Activated CD8-positive, alpha-beta memory T cell treated with anti-CD3 and anti-CD28 coated beads for 24 hours (primary cell): ENCODE measurements at regions not wholly inside any gene's neighbourhood (a gene's known extent, or its start where the extent isn't known, plus 50 kb on each side); places are given as distances from the start of the nearest gene placed in this dataset.

Experiments used
- DNase-seq: peaks from one replicate; pipeline ENCODE4 v3.0.0-alpha.2; 2020

DNA sequence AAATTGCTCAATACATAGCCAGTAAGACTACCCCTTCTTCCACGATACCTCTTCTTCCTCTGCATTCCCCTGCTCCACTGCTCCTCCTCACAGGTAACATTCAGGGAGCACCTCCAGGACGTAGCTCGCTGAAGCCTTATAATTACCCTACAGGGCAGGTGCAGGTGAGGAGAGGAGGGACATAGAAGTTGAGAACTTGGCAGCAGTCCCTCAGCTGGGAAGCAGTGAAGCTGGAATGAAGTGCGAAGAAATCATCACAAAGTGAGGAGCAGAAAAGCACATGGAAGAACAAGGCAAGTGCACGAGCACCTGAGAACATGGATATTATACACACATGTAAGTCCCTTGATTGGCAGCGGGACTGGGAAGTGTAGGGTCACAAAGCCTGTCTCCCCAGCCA lies 118.2 kb downstream of the HSD17B3 start:
- DNase-seq: no peak

DNA sequence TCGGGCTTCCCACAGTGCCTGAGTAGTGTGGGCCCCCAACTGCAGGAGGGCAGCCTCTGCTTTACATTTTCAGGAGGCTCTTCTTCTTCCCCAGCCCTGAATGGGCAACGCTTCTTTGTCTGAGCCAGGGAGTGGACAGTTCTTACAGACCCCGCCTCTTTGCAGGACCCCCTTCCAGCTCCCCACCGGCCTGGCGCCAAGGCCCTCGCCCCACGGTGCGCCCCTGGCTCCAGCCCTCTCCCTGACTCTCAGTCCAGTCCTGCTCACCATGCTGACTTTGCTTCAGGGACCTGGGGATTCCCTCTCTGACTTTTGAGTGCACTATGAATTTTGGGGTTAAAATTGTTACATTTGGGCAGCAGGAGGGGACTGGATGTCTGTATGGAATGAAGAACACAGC lies 123.8 kb downstream of the HSD17B3 start:
- DNase-seq: no peak

DNA sequence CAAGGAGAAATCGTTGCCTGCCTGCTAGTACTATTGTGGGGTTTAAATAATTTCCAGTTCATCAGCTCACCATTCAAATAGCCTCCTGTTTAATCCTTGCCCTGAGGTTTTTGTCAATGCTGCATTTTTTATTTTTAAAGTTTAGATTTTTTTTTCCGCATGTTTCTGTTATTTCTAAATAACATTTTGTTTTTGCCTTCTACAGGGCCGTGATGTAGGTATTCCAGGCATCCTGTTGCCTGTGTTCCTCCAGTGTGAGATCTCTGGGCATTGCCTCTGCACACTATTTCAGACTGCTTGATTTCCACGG lies 124.3 kb downstream of the HSD17B3 start:
- DNase-seq: no peak

DNA sequence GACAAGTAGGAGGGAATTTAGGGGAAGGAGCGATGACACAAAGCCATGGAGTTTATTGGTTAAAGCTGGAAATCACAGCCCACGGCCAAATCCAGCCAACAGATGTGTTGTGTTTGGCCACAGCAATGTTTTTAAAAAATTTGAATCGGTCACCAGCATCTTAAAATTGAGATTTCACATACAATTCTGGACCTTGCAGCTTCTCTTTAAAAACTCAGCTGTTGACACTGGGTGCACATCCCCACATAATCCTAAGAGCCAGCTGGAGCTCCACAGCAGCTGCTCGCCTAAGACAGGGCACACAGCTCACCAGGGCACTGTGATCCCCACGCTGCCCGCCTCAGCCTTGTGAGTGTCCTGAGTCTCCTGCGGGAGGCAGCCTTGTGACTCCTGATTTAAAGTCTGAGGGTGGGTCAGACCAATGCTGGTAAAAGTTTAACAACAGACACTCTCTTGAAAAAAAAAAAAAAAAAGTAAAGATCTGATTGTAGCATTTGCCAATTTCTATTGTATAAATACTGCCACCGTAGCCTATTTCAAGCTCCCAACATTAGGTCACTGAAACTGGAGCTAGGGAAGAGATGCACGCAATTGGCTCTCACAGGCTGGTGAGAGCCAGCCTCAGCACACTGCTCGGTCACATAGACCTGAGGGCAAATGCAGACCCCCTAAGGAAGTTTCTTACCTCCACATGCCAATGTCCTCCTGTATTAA lies 124.8 kb downstream of the HSD17B3 start:
- DNase-seq: no peak

DNA sequence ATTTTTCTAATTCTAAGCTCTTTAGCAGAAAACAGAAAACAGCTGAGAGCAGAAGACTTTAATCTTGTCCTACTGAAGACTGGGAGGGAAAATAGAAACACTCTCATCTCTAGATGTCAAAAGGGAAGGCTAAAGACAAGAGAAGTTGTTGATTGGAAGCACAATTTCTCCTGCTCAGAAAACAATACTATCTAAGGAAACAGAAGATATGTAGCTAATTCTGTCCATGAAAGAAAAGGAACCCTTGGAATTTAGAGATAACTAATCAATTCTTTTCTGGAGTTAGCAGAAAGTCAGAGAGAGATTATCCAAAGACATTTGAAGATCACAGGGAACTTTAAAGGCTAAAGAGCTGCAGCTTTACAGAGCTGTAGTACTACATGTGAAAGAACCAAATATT lies 126.2 kb downstream of the HSD17B3 start:
- DNase-seq: no peak

DNA sequence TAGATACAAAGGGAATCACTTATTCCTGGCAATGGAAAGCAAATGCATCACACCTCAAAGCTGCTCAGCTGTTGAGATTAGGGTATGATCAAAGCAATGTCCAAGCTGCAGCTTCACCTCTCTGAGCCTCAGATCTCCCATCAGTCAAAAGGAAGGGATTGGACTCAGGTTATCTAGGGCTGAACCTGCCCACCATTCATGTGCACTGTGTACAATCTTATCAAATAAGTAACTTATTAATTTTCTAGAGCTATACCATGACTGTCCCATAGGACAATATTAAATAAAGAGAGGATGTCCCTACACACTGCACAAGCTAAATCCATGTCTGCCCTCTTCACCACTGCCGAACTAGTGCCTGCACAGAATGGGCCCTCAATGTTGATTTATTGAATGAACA lies 127.0 kb downstream of the HSD17B3 start:
- no peak for DNase-seq

DNA sequence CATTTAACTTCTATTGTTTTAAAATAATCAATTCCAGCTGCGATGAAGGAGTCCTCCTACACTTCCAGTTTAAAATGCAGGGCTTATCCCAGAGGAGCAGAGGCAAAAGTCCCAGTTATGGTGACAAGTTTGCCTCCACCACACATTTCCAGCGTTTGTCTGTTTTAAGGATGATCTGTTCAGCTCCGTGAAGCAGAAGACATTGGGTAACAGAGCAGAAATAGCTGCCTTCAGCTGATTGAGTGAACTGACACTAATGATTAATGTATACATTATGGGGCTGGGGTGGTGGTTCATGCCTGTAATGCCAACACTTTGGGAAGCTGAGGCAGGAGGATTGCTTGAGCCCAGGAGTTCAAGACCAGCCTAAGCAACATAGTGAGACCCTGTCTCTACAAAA lies 127.6 kb downstream of the HSD17B3 start:
- no peak for DNase-seq

DNA sequence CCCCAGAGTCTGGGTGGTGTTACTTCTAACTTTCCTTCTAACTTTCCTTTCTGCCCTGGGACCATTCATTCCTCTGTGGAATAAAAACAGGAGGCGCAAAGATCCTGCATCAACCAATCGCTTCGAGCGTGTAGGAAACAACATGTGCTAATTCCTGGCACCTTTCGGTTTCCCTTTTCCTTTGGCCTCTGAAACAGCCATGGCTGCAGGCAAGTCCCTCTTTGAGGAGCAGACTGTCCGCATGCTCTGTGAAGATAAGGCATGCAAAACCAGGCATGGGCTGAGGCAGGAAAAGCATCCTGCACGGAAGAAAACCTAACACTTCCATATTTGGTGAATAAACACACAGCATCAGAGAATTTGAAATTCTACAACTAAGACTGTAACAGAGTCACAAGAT lies 128.3 kb downstream of the HSD17B3 start:
- DNase-seq: no peak

DNA sequence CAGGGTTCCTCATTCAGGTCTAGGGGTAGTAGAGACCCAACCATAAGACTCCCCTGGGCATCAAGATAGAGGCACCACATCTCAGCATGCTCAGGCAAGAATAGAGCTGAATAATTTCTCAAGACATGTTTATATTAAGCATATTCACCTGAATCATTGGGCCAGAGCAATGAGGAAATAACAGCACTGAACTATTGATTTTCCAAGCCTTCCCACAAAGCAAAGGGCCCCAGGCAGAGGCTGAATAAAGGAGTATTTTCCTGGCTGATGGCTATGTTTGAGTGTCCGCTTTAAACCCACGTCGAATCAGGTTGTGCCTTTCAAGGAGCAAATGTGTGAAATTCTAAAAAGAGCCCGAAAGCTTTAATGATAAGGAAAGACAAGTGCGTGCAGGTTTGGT lies 129.2 kb downstream of the HSD17B3 start:
- no peak for DNase-seq

DNA sequence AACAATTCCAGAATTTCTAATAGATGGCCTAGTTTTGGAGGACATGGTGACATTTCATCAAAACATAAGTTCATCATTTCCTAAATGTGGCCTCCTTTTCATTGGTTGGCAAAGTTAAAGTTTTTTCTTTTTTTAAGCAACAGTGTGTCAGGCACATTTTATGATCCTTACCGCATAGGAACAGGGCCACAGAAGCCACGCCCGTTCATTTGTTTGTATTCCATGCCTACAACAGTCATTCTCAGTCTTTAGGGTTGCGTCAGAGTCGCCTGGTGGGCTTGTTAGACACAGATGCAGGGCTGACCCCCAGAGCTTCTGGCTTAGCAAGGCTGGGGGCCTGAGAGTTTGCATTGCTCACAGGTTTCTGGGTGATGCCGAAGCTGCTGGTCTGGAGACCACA lies 130.2 kb downstream of the HSD17B3 start:
- no peak for DNase-seq

DNA sequence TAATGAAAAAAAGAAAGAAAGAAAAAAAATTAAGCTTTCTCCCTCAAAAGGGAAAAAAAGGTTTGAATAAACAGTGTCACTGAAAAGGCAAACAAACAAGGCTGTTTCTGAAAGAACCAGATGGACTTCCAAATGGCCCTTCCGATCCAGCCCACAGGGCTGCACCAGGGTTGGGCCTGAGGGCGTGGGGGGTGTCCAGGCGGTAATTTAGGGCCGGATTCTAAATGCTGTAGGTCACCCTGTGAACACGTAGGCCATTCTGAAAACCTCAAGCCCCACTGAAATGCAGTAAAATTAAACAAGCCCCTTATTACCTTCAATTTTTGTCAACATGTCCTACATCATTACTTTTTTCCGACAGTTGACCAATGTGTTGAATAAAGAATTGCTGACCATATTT lies 132.1 kb downstream of the HSD17B3 start:
- no peak for DNase-seq

DNA sequence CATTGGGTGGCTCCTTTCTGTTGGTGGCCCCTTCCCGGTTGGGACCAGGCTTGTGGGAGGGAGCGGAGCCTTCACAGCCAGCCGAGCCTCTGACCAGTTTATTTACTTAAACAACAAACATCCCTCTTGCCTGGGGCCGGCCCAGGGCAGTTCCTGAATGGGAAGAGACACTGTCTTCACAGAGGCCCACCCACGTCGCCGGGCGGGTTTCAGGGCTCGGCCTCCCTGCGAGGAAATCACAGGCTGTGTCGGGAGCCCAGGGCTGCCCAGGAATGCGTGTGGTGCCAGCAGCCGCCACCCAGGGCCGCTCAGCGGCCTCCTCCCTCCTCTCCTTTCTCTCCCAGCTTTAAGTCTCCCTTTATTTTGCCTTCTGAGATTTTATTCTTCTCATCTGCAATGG lies 132.5 kb downstream of the HSD17B3 start:
- no peak for DNase-seq

DNA sequence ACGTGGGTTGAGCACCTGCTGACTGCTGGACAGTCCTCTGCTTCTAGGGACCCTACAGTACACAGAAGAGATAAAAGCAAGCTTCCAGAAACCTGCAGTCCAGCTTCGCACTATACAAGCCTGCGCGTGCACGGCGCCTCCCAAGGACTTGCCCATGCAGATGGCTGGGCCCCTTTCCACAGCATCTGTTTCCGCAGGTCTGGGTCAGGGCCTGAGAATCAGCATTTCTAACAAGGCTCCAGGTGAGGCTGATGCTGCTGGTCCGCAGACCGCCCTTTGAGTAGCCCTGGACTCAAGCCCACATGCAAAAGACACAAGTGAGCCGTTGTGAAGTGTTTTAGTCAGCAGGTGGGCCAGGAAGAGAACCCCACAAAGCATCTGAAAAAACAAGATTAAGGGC lies 133.1 kb downstream of the HSD17B3 start:
- no peak for DNase-seq

DNA sequence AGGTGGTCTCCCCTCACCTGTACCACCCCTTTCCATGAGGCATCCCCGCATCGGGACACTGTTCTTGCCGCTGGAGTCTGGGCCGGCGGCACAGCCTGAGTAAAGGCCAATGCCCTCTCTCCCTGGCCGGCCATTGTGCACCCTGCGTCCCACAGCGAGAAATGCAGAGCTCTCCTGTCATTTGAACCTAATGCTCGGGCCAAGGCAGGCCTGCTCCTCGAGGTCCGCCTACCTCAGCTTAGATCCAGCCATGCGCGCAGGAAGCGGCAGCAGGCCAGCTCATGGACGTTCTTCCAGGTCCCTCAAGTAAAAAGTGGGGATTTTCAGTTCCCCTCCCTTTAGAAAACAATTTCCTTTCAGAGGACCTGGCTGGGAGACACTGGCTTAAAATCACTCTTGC lies 135.0 kb downstream of the HSD17B3 start:
- DNase-seq: no peak

DNA sequence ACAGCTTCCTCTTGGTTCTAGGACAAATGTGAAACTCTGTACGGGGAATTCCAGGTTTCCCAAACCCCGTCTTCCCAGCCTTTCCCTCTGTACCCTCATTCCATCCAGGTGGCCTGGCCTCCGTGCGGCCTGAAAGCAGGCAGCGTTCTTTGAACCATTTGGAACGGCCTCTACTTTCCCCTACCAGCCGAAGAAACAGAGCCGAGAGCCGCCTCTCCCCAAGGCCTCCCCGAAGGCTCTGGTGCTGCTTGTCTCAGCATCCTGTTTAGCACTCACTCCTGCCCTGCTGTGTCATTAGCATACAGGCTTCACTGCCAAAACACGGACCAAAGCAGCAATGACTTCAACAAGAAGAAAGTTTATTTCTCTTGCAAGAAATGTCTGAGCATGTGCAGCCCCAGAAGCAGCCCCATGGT lies 137.7 kb downstream of the HSD17B3 start:
- DNase-seq: no peak

DNA sequence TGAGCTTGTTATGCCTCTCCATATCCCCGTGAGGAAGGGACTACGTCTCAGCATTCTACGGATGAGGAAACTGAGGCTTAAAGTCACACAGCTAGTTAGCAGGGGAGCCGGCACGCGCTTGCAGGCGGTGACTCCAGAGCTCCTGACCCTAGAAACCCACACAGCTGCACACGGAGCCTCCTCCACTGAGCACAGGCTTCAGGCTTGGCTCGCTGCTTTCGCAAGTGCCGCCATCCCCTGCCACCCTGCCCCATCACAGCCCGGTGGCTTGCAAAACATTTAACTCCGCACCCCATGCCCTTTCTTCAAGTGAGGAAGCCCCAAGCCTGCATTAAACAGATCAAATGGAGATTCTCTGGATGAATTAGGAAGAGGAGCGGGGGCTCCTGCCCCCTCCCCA lies 138.3 kb downstream of the HSD17B3 start:
- DNase-seq: no peak

DNA sequence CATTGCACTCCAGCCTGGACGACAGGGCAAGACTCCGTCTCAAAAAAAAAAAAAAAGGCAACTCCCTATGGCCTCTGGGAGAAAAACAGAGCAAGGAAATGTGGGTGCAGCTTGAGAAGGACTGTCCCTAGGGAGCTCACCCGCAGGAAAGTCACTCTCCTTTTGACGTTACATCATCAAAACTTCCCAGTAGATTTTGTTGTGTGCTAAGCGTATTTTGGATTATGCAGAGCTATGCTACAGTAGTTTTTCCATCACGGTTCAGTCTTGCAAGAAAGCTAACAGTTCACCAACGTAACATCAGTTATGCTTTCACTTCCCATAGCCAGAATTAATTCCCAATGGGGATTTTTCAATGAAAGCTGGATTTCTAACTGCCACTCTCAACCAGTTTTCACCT lies 138.8 kb downstream of the HSD17B3 start:
- DNase-seq: no peak

DNA sequence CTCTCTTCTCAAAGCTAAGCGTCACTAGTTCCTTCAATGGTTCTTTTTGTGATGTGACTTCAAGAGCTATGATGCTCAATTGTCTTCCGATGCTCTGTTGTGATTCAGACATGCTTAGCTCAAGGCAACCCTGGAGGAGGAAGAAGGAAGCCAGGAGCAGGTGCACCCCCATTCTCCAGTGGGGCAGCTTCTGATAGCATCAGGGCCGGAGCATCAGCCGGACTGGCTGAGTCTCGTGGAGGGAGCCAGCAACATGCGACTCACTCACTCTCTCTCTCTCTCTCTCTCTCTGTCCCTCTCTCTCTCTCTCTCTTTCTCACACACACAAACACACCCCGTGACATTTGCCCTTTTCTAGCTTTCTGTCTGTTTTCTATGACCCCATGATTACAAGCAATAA lies 140.2 kb downstream of the HSD17B3 start:
- no peak for DNase-seq

DNA sequence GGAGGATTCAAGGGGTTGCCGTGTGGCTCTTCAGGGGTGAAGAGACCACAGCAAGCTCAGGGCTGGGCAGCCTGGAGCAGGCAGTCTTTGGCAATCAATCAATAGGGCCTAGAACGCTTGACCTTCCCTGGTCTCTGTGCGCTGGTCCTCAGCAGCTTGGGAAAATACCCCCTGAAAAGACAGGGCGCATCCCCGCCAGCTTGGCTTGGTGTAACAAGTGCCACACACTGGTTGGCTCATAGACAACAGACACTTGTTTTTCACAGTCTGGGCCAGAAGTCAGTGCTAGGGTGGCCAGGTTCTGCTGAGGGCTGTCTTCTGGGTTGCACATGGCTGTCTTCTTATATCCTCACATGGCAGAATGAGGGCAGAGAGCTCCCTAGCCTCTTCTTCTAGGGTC lies 141.1 kb downstream of the HSD17B3 start:
- no peak for DNase-seq

DNA sequence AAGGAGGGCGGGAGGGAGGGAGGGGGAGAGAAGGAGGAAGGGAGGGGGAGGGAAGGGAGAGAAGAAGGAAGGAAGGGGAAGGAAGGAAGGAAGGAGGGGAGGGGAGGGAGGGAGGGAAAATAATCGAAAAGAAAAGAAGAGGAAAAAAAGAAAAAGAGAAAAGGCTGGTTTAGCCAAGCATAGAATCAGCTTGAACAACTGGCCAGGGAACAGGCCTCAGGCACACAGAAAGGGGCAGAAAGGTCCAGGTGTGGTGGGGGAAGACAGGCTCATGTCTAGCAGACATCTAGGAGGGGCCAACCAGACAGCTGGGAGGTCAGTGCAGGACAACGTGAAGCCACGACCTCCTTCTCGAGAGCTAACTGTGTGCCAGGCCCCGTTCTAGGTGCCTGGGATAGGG lies 141.8 kb downstream of the HSD17B3 start:
- no peak for DNase-seq

DNA sequence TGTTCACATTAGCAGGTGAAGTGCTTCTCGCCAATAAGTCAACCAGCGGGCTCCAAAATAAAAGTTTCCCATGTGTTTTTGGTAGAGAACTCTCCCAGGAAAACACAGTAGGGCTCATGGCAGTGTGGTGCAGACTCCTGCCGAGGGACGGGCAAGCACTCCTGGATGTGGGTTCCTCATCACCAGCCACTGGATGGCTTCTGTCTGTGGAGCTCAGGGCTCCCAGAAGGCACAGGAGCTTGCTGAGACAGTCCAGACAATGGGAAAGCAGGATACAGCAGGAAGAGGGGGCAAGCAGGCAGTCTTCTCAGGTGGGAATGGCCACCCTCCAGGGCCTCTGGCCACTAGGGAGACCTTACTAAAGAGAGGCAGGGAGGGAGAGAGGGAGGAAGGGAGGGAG lies 142.4 kb downstream of the HSD17B3 start:
- DNase-seq: no peak

DNA sequence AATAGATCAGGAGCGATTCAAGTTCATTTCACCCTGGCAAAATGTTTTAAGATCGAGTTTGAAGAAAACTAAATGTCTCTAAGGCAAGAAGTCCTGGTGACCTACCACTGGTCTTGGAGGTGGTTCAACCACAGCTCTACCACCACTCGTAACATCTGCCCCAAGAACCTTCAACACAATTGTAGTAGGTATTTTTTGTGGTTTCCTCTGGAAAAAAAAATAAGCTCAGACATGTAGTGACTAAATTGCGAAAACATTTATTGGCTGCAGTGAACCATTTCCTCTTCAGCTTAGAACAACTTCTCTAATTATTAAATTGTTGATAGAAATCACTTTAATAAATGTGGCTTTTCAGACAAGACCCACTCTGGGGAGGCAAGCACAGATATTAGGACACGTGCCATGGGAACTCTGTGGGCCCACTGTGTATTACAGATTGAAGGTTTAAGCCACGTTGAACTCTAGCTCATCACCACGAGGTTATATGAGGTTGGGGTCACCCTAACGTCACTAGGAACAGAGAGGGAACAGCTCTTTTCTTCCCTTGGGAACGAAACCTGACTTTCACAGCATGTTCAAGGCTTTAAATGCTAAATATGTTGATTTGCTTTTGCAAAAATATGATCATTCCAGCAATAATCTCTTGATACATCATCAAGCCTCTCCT lies 142.9 kb downstream of the HSD17B3 start:
- no peak for DNase-seq

DNA sequence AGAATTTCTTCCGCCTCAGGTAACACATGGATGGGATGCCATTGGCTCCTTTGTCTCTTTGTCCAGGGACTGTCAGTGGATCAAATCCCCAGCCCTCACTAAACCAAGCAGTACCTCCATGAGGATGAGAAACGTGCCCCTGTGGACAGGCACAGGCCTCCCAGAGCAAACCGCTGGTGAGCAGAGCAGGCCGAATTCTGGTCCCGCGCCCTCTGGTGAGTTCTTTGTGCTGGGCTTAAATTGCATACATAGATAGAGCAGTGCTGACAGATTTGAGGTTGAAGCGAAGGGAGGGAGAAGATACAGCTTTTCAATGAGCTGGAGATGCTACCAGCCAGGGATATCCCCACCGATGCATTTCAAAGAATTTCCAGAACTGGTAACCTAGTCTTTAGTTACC lies 143.8 kb downstream of the HSD17B3 start:
- DNase-seq: no peak

DNA sequence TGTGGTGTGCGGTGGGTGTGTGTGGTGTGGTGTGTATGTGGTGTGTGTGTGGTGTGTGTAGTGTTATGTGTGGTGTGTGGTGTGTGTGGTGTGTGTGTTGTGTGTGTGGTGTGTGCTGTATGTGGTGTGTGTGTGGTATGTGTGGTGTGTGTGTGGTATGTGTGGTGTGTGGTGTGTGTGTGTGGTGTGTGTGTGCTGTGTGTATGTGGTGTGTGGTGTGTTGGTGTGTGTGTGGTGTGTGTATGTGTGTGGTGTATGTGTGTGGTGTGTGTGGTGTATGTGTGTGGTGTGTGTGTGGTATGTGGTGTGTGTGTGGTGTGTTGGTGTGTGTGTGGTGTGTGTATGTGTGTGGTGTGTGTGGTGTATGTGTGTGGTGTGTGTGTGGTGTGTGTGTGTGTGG lies 144.3 kb downstream of the HSD17B3 start:
- DNase-seq: no peak
